Dermis blood vessel endothelial cell (primary cell): ENCODE measurements at regions not wholly inside any gene's neighbourhood (a gene's known extent, or its start where the extent isn't known, plus 50 kb on each side); places are given as distances from the start of the nearest gene placed in this dataset.

ENCODE experiments used
- DNase-seq: peaks from one replicate; pipeline ENCODE4 v3.0.0; 2010

DNA sequence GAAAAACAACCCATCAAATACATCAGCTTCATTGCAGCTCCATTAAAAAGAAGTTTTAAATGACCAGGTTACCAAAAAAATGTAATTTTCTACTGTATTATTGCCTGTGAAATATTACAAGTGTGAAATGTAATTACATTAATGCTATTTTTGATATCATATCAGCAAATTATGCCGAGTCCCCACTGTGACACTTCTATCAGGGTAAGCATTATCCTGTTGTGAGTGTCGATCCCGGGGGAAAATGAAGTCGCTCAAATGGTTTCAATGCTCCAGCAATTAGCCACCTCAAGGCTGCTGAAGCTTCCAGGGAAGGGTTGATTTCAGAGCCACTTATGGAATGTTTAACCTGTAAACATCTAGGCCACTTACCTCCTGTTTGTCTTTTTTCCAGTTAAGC, 70.4 kb downstream of the RCN1 start:
- no peak for DNase-seq

DNA sequence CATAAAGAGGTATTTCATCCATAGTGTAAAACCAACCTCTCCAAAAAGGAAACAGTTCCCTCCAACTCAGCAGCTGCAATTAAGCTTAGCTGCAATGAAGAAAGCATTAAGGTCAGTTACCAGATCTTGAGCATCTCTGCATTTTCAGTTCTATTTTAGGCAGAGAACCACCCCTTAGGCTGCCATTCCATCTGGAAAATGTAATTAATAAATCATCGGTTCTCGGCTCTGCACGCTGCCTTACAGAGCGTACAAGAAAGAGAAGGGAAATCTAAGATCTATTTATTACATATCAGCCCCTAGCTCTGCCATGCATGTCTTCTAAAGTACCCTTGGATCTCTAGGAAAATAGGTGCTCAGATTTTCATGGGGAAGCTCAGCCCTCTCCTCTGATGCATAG, 71.5 kb downstream of the RCN1 start:
- DNase-seq, result no peak

DNA sequence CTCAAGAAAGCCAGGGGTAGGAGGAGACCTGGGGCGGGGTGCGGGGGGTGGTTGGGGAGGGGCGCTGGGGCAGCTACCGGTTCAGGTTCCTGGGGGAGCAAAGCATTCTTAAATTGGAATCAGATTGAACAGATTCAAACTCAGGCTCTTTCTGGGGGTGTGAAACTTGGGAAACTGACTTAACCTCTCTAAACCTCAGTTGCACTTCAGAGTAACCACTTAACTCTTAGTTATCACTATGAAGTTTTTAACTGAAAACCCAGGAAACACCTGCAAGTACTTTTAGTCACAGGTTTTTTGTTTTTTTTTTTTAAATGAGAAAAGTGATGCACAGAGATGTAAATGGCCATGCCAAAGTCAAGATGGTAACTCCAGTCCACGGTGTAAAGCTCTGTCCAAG, 72.0 kb downstream of the RCN1 start:
- no peak for DNase-seq

DNA sequence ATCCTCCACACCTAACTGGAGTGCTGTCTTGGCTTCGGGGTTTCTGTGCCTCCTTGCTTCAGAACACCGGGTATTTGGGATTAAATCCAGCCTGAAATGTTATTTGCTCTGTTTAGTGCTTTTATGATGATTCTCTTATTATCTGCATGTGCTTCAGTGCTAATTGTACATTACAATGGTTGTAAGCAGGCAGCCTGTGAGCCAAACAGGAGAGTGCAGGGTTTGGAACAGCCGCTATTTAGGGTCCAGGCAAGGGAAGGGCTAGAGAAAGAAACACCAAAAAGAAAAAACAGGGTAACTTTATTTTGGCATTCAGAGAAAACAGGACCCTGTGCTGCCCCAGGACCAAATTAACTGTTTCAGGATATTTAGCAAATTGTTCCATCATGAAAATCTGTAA, 72.7 kb downstream of the RCN1 start:
- no peak for DNase-seq

DNA sequence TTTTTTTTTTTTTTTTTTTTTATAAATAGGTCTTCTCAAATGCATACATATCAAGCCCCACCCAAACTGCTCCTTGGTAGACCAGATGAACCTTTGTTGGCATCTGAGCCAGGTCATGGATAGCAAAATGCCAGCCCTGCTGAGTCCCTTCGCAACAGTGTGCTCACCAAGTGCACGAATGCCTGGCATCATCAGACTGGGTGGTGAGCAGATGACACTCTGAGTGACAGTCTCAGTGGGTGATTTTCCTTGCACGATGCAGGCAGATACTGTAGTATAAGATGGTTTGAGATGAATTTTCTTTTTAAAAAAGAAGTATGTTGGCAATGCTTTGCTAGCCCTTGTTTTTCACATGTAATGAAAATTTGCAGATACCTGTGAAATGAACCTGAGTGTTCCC, 74.0 kb downstream of the RCN1 start:
- DNase-seq, result no peak

DNA sequence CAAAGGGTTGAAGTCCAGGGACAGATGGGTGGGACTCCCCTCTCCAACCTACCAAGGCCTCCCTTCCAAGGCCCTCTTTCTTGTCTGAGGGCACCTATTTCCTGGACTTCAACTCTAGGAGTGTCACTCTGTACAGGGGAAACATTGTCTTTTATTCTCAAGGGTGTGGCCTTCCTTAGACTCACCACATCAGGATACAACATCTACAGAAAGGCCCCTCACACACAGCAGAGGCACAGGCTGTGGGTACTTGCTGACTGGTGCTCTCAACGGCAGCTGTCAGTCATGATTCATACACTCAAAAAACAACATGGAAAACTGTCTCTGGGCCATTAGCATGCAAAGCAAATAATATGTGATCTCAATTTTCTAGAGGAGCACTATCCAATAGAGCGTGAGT, 78.0 kb downstream of the RCN1 start:
- no peak for DNase-seq

DNA sequence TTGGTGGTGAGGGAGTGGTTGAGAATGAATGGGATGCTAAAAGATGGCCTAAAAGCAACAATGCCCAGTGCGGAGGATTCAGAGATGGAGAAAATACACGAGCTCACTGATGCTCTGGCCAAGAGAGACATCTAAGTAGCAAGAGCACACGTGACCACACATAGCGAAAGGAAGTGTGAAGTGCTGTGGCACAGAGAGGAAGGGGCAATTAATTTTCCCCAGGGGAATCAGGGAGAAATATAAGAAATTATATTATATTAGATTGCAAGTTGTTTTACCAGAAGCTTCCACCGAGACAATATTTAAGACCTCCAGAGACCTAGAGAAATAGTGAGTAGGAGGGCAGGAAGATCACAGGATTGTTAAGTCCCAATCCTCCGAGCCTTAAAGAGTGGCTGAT, 80.6 kb downstream of the RCN1 start:
- no peak for DNase-seq

DNA sequence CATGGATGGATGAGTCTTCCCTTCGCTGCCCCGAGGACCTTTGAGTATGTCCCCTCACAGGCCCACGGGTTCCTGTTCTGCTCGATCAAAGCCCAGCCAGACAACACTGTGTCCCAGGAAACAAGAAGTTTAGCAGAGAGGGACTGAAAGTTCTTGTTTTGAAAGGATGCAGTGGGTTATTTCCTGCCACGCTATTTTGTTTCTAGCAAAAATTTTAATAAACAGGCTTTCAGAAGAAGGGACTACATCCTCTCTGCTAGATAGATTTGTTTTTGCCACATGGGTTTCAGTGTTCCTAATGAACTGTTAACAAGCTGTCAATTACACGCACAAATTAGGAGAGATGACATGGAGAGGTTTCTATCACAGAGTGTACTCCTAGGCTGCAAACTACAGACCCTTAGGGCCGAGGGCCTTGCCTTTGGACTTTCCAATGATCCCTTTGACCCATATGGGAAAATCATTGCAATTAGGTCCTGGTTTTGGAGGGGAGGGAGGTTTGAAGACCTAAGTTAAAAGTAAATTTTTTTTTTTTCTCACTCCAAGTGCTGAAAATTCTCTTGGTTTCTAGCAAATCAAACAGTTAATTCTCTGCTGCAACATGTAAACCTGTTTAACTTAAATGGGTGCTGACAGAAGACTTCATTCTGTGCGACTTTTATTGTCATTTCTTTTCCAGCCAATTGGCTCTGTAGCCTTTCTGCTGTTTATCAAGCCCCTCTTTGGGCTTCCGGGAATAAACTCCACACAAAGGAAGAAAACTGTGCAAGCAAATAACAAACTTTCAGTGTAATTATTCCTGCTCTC, 81.4 kb downstream of the RCN1 start:
- no peak for DNase-seq

DNA sequence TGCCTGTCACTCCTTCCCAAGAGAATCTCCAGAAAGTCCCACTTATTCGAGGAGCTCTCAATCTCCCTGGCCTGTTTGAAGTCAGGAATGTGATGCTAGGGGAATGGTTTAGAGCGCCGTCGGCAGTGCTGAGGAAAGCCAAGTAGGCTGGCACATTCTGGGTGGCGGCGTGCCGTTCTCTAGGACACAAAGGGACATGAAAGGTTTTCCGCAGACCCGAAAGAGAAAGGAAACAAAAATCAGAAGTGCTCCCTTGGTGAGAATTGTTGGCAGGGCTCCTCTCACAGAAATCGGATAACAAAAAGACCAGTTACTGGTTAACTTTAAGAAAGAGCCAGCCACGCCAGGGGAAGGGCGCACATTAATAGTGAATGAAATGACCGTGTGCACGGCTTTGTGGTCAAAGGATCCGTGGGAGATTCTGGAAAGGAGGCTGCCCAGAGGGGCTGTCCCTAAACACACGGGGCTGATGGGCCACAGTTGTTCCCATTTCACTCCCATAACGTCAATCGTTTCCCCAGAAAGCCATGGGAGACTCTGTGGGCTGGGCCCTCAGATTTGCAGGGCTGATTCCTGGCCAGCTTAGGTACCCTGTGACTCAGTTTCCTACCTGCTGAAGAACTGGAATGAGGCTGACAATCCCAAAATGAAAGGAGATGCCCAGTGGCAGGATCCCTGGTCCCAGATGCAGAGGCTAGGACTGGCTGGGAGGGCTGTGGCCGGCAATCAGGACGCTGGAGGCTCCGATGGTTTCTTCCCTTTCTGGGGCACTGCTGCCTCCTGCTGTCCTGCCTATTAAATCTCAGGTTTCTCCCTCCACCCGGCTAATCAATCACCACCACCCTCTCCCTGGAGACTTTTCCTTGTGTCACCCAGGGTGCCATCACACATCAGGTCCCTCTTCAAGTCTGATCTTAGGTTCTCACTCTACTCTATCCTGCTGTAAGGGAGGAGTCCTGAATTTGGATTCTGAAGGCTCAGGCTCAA, 82.3 kb downstream of the RCN1 start:
- DNase-seq, result peak; percentile 83

DNA sequence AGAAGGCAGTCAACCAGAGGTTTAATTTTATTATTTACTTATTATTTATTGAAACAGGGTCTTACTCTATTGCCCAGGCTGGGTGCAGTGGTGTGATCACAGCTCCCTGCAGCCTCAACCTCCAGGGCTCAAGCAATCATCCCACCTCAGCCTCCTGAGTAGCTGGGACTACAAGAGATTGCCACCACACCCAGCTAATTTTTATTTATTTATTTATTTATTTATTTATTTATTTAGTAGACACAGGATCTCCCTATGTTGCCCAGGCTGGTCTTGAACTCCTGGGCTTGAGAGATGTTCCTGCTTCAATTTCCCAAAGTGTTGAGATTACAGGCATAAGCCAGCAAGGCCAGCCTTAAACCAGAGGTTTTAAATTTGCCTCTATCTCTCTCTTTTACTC, 83.1 kb downstream of the RCN1 start:
- DNase-seq, result no peak

DNA sequence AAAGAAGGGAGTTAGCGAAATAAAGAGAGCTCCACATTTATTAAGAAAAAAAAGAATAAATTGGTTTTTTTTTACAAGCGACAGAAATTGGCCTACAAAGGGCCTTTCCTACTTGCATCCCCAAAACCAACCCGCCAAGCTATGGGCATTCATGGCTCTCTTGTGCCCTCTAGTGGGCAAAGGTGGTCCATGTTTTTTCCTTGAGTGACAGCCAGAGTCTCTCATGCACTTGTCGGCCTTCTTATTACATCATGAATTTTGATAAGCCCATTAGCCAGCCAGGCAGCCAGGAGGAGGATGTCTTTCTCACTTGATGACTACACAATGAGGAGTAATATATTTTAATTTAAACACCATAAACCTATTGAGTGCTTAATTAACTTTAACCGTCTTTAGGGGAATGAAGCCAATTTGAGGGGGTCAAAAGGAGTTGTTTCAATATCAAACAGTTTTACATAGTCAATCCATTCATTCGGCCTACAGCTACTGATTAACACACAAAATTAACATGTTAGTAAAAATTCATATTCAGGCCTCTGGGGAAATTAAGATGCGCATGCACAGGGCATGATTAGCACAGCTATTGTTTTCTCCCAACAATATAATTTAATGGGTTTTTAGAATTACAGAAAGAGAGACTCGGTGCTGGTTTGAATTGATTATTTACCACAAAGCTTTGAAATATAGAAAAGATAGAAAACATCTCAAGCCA, 85.5 kb downstream of the RCN1 start:
- peak; percentile 92 for DNase-seq

DNA sequence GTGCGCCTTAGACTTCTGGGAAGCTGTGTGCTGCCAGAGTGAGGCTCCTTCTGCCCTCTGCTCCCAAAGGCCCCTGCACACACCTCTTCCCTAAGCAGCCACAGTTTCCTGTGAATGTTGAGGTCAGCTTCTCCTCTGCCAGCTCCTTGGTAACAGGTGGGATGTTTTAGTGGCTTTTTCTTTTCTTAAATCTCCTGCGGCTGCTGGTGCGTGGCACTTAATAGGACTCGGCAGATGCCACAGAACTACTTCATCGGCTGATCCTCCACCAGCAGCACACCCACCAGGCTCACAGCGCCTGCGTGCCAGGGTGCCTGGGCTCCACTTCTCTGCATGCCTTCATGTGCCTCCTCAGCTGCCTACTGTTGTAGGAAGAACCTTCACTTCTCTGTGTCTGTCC, 87.8 kb downstream of the RCN1 start:
- DNase-seq, result no peak

DNA sequence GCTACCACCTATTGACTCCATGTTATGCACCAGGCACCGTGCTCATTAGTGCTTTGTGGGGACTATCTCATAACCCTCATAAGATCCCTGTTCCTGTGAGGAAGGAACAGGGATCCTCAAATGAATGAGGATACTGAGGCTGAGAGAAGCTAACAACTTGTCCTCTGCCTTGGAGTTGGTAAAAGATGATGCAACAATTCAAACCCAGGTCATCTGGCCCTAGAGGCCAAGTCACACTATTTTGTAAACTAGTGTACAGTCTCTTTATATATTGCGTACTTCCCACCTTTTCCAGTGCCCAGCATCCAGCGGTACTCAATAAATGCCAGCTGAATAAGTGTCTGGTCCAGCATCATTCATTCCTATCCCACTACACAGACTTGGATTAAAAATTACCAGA, 92.6 kb downstream of the RCN1 start:
- DNase-seq, result no peak

DNA sequence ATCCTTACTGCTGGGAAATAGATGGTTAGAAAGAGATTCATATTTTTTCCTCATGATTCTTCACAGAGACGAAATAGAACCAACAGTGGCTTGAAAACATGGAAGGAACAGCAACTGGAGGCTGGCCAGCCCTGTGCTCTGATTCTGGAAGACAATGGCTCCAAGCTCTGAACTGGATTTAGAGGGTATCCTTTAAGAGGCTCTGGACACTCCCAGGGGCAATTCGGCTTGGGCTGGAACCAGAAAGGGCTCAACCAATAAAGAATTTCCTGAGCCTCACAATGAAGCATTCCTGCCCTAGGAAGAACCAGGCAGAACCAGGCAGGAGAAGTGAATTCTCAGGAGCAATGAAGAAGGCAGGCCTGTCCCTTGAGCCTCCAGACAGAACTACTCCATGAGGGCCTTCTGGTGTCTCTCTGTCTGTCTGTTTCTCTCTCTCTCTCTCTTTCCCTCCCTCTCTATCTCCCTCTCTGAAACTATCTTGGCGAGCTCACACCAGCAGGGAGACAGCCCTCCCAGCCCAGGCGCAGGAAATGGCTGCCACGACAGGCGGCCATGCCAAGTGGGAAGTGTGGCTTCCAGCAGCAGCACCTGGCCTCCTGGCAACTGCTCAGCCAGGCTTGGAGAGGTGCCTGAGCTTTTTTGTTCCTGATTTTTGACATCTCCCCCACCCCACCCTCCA, 93.3 kb downstream of the RCN1 start:
- DNase-seq, result no peak

DNA sequence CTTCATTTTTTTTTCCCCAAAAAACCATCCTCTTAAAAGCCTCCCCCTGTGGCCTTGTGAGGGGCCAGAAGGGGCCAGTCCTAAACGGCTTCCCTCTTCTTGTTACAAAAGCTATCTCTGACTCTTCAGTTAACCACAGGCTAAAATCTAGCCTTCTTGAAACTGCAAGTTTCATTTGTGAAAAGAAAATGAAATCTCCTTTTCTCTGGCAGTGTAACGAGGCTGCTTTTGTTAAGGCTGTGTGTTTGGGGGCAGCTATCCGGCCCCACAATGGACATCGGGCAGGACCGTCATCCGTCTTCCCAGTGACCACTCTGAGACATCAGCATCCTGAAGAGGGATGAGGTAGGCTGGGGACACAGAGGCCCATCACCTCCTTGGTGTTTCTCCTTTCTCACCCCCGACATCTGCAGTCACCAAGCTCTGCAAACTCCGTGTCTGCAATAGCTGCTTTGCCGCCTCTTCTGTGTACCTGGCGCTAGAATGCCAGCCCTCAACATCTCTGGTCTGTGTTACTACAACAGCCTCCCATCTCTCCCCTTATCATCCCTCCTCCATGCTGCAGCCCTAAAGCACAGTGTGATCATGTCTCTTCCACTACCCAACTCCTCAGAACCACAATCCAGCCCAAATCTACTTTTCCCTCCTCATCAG, 94.0 kb downstream of the RCN1 start:
- no peak for DNase-seq

DNA sequence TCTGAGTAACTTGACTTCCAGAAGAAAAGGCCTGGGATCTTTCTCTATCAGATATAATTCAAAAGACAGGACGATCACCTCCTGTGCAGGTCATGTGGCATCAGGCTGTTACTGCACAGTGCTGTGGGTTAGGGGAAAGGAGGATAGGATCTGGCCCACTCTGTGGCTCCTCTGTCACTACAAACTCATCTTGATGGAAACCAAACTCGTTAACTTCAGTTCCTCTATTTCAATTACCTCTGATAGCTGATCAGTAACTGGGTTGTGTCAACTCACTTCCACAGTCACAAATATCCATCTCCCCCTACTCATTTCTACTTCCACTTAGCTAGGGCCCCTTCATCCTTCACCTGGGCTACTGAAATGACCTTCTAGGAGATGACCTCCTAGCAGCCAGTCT, 95.2 kb downstream of the RCN1 start:
- DNase-seq, result no peak

DNA sequence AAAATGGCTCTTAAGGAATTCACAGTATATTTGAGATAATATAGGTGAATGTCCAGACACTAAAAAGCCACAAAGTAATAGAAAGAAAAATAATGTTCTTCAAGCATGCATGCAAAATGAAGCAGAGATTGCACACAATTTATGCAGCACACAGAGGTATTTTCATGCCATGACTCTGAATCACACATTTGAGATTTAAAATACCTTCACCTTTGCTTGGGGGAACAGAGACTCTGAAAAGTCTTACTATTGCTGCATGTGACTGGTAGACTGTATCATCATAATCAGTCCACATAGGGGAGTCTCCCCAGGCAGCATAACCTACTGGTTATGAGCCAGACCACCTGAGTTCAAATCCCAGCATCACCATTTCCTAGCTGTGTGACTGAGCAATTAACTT, 96.2 kb downstream of the RCN1 start:
- no peak for DNase-seq

DNA sequence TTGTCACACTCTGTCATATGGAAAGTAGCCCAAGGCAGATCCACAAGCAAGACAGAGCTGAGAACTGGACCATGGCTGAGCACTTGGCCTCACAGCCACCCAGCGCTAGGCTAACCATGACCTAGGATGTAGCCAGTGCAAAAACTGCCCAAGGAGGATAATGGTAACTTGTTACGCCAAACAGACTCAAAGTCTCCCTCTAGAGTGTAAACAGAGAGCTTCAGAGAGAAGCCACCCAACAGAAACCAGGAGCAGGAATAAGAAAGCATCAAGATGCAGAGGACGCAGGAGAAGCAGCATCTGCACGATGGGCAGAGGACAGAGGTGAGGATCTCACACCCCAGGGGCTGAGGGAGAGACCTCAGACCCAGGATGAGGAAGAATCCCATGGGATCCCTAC, 97.9 kb downstream of the RCN1 start:
- no peak for DNase-seq

DNA sequence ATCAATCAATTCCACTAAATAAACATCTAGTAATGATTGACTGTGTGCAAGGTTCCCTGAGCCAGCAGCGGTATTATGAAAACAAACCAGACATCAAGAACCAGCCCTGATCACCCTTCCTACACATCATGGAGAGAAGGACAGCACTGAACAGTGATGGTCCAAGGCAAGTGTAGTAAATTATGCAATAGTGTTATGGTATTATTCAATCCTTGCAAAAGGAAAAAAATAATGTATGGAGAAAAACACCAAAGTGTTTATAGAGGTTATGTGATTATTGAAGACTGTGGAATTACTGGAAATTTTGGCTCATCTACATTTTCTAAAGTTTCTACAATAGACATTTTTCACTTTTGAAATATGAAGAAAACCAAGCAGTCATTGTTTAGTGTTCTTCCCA, 105.3 kb downstream of the RCN1 start:
- no peak for DNase-seq

DNA sequence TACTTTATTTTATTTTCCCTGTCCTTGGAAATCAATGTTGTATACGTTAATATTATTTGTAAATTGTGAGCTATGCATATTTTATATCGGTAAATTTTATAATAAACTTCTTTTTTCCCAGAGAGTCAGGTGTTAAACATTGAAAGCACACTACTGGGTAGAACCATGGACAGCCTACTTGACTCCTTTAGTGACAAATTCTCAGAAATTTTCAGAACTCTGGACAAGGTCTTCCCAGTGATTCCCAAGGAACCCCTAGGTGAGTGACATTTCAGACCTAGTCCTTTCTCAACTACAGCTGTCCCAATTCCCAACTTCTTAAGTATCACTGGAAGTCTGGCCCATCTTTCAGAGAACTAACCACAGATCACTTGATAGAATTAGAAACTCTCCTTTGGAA, 107.2 kb downstream of the RCN1 start:
- DNase-seq, result no peak

DNA sequence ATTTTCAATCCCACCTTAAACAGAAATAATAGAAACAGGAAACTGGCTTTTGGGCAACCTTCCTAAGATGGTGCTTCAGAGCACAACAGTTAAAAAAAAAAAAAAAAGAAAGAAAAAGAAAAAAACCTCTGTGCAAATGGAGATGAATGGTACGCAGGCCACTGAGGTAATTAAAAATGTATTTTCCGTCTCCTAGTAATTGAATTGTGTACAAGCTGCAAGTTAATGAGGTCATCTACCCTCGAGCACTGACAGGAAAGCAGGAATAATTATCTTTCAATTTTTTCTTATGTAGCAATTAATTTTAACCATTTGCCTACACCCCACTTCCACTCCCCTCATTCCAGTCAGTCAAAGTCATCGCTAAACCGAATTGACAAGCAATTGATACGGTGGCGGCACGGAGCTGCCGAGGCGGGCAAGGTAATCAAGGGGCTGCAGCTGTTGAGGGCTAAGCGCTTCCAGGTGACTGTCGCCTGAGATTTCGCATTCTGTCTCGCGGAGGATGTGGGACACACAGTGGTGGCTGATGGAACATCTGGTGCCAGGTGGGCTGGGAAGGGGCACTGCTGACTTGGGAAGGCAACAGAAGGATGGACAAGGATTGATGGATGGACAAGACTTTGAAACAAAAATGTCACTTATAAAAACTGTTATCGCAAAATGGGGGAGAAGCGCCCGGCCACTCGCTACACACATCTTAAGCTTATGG, 109.4 kb downstream of the RCN1 start:
- DNase-seq, result no peak

DNA sequence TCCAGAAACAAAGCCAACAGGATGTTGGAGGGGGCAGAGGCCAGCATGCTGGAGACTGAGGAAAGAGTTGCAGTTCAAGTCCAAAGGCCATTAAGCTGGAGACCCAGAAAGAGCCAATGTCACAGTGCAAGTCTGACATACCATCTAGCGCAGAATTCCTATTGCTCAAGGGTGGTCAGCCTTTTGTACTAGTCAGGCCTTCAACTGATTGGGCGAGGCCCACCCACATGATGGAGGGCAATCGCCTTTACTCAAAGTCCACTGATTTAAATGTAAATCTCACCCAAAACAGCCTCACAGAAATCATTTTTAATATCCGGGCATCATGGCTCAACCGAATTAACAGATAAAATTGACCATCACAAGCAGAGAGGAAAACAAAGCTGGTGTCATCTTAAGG, 113.9 kb downstream of the RCN1 start:
- DNase-seq, result no peak
